ENCODE measurements at regions not wholly inside any gene's neighbourhood (a gene's known extent, or its start where the extent isn't known, plus 50 kb on each side); places are given as distances from the start of the nearest gene placed in this dataset.

DNA sequence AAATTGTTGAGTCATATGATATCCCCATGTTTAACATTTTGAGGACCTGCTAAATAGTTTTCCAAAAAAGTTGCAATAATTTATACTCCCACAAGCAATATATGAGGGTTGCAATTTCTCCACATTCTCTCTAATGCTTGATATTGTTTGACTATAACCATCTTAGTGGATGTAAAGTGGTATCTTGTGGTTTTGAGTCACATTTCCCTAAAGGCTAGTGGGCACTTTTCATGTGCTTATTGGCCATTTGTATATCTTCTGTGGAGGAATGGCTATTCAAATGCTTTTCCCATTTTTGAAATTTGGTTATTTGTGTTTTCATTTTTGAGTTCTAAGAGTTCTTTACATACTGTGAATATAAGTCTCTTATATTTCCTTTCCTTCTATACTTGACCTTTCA is 82.7 kb downstream of the SCG2 start:
- no peak for DNase-seq (ENCODE audit: low read depth)
- Histone ChIP-seq H3K36me3 (ENCODE audit: control insufficient read depth, insufficient read depth, low read length) (no peaks in the 10 kb centered on the region), H3K27me3 (ENCODE audit: control insufficient read depth, insufficient read depth, low read length) (no peaks in the 10 kb centered on the region), H3K4me3 (ENCODE audit: low read depth, low read length) (no peak overlapping the region)
- TF ChIP-seq, protein P1, sequence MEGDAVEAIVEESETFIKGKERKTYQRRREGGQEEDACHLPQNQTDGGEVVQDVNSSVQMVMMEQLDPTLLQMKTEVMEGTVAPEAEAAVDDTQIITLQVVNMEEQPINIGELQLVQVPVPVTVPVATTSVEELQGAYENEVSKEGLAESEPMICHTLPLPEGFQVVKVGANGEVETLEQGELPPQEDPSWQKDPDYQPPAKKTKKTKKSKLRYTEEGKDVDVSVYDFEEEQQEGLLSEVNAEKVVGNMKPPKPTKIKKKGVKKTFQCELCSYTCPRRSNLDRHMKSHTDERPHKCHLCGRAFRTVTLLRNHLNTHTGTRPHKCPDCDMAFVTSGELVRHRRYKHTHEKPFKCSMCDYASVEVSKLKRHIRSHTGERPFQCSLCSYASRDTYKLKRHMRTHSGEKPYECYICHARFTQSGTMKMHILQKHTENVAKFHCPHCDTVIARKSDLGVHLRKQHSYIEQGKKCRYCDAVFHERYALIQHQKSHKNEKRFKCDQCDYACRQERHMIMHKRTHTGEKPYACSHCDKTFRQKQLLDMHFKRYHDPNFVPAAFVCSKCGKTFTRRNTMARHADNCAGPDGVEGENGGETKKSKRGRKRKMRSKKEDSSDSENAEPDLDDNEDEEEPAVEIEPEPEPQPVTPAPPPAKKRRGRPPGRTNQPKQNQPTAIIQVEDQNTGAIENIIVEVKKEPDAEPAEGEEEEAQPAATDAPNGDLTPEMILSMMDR (IDR thresholded peaks at IDR 0.05; ENCODE audit: insufficient read depth, low read depth, low read length) = no peak
- CTCF ChIA-PET = interaction anchor here (0.8 kb wide), 1 partner anchor 11 kb away, joined by 3 read pairs; no protein-coding TSS in a partner anchor
- POLR2A ChIA-PET = no interaction called here

DNA sequence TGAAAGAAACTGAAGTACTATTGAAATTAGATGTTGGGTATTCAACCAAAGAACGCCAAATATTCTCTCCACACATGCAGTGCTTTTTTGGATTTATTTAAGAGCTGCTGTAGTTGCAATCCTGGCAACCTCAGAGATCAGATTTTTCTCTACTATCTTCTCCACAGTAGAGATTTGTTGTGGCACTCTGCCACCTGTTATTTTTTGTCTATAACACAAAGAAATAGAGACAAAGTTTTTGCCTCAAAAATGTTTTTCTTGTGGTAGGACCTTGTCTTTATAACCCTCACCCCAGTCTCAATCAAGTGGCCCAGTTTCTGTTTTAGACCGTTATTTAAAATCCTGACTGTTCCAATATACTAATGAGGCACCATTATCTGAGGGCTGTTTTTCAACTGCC is 79.4 kb downstream of the SCG2 start:
- ChIA-PET POLR2A (interaction anchor here (0.6 kb wide), 1 partner anchor 57 kb away, joined by 5 read pairs; no protein-coding TSS in a partner anchor), CTCF (interaction anchor here (1.0 kb wide), 1 partner anchor 18 kb away, joined by 3 read pairs; no protein-coding TSS in a partner anchor)
- Histone ChIP-seq H3K4me3 (ENCODE audit: low read depth, low read length) (no peak overlapping the region), H3K36me3 (ENCODE audit: control insufficient read depth, insufficient read depth, low read length) (no peaks in the 10 kb centered on the region), H3K27me3 (ENCODE audit: control insufficient read depth, insufficient read depth, low read length) (no peaks in the 10 kb centered on the region)
- no peak for DNase-seq (ENCODE audit: low read depth)
- TF ChIP-seq, protein P1 (IDR thresholded peaks at IDR 0.05; ENCODE audit: insufficient read depth, low read depth, low read length) = no peak

DNA sequence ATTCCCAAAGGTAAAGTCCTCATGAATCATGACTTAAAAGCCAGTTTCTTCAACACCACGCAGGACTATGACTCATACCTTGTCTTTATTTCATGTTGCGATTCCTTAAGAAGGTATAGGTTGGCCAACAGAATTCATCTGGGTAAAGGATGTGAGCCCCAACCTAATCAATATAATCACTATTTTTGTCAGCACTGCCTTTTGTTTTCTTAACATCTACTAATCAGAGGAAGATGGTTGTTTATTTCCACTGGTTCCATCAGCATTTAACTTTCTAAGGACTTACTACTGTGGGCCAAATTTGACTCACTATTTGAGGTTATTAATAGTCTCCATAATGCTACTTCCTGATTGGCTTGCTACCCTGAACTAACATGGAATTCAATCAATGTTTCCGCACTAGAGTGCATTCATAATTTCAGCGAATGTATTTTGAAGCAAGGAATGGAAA is 78.6 kb downstream of the SCG2 start:
- DNase-seq (ENCODE audit: low read depth) = no peak
- H3K4me3 ChIP-seq (ENCODE audit: low read depth, low read length) = no peak overlapping the region
- no peaks in the 10 kb centered on the region for H3K27me3 ChIP-seq (ENCODE audit: control insufficient read depth, insufficient read depth, low read length)
- H3K36me3 ChIP-seq (ENCODE audit: control insufficient read depth, insufficient read depth, low read length) = no peaks in the 10 kb centered on the region
- ChIA-PET POLR2A (no interaction called here), CTCF (no interaction called here)
- TF ChIP-seq, protein P1 (IDR thresholded peaks at IDR 0.05; ENCODE audit: insufficient read depth, low read depth, low read length) = no peak

DNA sequence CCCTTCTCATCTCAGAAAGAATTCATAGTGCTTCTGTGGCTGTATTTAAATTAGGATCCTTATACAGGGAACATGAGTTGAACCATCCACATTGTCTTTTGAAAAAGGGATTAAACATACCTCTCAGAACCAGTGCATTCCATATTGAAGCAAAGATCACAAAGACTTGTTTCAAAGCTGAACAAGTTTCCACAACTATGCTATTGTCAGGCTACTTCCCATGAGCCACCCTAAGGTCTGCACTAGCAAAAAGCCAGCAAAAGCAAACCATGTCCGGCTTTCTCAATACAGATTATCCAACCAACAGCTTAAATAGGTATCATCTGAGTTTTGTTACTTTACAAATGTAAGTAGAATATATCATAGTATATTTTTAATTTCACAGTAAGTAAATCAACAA is 78.1 kb downstream of the SCG2 start:
- H3K27me3 ChIP-seq (ENCODE audit: control insufficient read depth, insufficient read depth, low read length) = no peaks in the 10 kb centered on the region
- POLR2A ChIA-PET = no interaction called here
- TF ChIP-seq, protein P1 (IDR thresholded peaks at IDR 0.05; ENCODE audit: insufficient read depth, low read depth, low read length) = no peak
- CTCF ChIA-PET = no interaction called here
- H3K4me3 ChIP-seq (ENCODE audit: low read depth, low read length) = no peak overlapping the region
- H3K36me3 ChIP-seq (ENCODE audit: control insufficient read depth, insufficient read depth, low read length) = no peaks in the 10 kb centered on the region
- DNase-seq (ENCODE audit: low read depth) = no peak

DNA sequence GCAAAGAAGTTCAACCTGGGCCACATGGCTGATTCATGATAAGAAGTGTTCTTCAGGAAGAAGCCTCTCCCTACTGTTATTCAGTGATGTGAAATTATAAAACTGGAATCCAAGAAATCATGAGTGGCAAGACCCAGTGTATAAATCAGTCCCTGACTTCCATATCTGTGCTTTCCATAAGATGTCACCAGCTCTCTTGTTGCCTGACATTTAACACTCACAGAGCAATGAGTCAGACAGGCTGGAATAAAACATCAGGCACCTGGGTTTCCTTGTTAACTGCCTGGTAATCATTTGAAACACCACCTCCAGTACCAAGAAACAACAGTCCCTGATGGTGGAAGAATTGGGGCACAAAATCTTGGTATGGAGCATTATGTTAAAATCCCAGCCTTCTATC is 76.1 kb downstream of the SCG2 start:
- Histone ChIP-seq H3K36me3 (ENCODE audit: control insufficient read depth, insufficient read depth, low read length) (no peaks in the 10 kb centered on the region), H3K27me3 (ENCODE audit: control insufficient read depth, insufficient read depth, low read length) (no peaks in the 10 kb centered on the region), H3K4me3 (ENCODE audit: low read depth, low read length) (no peak overlapping the region)
- CTCF ChIA-PET = interaction anchor here (1.0 kb wide), 1 partner anchor 19 kb away, joined by 3 read pairs; no protein-coding TSS in a partner anchor
- DNase-seq (ENCODE audit: low read depth) = no peak
- POLR2A ChIA-PET = no interaction called here
- TF ChIP-seq, protein P1 (IDR thresholded peaks at IDR 0.05; ENCODE audit: insufficient read depth, low read depth, low read length) = no peak
